Activated T-cell treated with anti-CD3 and anti-CD28 coated beads, Interleukin-2, amount 50 U/mL, for 48 hours (primary cell): ENCODE measurements at regions not wholly inside any gene's neighbourhood (a gene's known extent, or its start where the extent isn't known, plus 50 kb on each side); places are given as distances from the start of the nearest gene placed in this dataset.

Experiments used
- DNase-seq, 2 experiments: peaks; one replicate each; pipeline ENCODE4 v3.0.0-alpha.2; 2020

GRCh38 chr3:94522488-94522887 is 459.6 kb downstream of the NSUN3 start:
- DNase-seq = no peak

- DNase-seq = no peak
Measured at GRCh38 chr3:94524102-94524919, 461.4 kb downstream of the NSUN3 start.

- no peak for DNase-seq
Measured at GRCh38 chr3:94525043-94525442, 462.2 kb downstream of the NSUN3 start.

GRCh38 chr3:94529816-94530215 is 467.0 kb downstream of the NSUN3 start:
- DNase-seq = no peak

GRCh38 chr3:94532951-94533350 is 470.1 kb downstream of the NSUN3 start:
- no peak for DNase-seq

- no peak for DNase-seq
Measured at GRCh38 chr3:94539937-94540336, 477.1 kb downstream of the NSUN3 start.

- no peak for DNase-seq
Measured at GRCh38 chr3:94543161-94543560, 480.3 kb downstream of the NSUN3 start.

GRCh38 chr3:94544131-94544789 is 481.4 kb downstream of the NSUN3 start:
- no peak for DNase-seq

GRCh38 chr3:94548581-94549316 is 485.9 kb downstream of the NSUN3 start:
- no peak for DNase-seq

- DNase-seq = no peak
Measured at GRCh38 chr3:94561094-94561493, 498.2 kb downstream of the NSUN3 start.

- DNase-seq = no peak
Measured at GRCh38 chr3:94564247-94564646, 501.4 kb downstream of the NSUN3 start.

- no peak for DNase-seq
Measured at GRCh38 chr3:94568041-94568440, 505.2 kb downstream of the NSUN3 start.

- no peak for DNase-seq
Measured at GRCh38 chr3:94573337-94573736, 510.5 kb downstream of the NSUN3 start.

- DNase-seq = no peak
Measured at GRCh38 chr3:94587291-94587690, 524.4 kb downstream of the NSUN3 start.

- no peak for DNase-seq
Measured at GRCh38 chr3:94593526-94594150, 530.8 kb downstream of the NSUN3 start.

GRCh38 chr3:94596141-94596540 is 533.3 kb downstream of the NSUN3 start:
- no peak for DNase-seq

GRCh38 chr3:94596887-94597566 is 534.2 kb downstream of the NSUN3 start:
- DNase-seq = no peak

- DNase-seq = no peak
Measured at GRCh38 chr3:94607778-94608177, 544.9 kb downstream of the NSUN3 start.

GRCh38 chr3:94609908-94610307 is 547.0 kb downstream of the NSUN3 start:
- no peak for DNase-seq

- DNase-seq = no peak
Measured at GRCh38 chr3:94611596-94611995, 548.7 kb downstream of the NSUN3 start.

GRCh38 chr3:94612631-94613030 is 549.8 kb downstream of the NSUN3 start:
- DNase-seq = no peak

- no peak for DNase-seq
Measured at GRCh38 chr3:94614192-94614591, 551.3 kb downstream of the NSUN3 start.
